ENCODE measurements at regions not wholly inside any gene's neighbourhood (a gene's known extent, or its start where the extent isn't known, plus 50 kb on each side); places are given as distances from the start of the nearest gene placed in this dataset.
"Not testable (repeated sequence)": the region's sequence is repeated elsewhere in the genome, so short reads cannot be mapped to it uniquely, and the experiment has no call there.

DNA sequence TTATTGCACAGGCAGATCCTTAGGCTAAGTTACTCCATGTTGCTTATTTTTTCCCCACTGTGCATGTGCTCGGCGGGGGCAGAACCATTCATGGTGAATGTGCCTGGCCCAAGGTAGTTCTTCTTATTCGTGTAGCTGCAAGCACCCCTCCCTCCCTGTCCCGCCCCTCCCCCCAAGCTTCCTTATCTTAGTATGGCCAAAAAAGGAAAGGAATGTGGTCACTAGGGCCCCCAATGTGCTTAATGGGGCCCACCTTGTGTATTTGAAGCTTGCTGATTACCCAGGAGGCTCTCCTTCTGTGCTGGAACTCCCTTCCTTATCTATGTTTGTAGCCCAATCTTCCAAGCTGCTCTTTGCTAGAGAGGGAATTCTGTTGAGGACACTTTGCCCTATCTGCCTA is 1259.7 kb upstream of the RAG2 start:
- no peak overlapping the region for H3K4me3 ChIP-seq (ENCODE audit: control insufficient read depth in 1 of 2, extremely low read depth in 1 of 2, low read length in 1 of 2)
- no peaks in the 10 kb centered on the region for H3K9me3 ChIP-seq
- ChIA-PET CTCF (no interaction called here), POLR2A (no interaction called here)
- no peak overlapping the region for H3K27ac ChIP-seq (ENCODE audit: low read length)
- H3K4me1 ChIP-seq (ENCODE audit: control insufficient read depth in 1 of 2, extremely low read depth in 1 of 2, insufficient read depth in 2 of 2, low read length in 2 of 2), result no peaks in the 10 kb centered on the region
- H3K27me3 Mint-ChIP-seq, result no peaks in the 10 kb centered on the region
- no peak overlapping the region for H3K4me3 Mint-ChIP-seq
- H3K9me3 Mint-ChIP-seq, result peaks cover 5 to 21% (median 8%) of the 10 kb centered on the region in 3 donors
- H3K27me3 ChIP-seq (replicated peaks in 1 of 2; ENCODE audit: control insufficient read depth in 2 of 2, extremely low read depth in 1 of 2, insufficient read depth in 2 of 2, low read length in 1 of 2), result no peaks in the 10 kb centered on the region
- no peak overlapping the region for H3K27ac Mint-ChIP-seq
- 90% methylated on average over 2 of the region's 4 CpGs for WGBS (ENCODE audit: insufficient coverage)
- no peaks in the 10 kb centered on the region for H3K36me3 Mint-ChIP-seq
- H3K36me3 ChIP-seq (ENCODE audit: control insufficient read depth in 2 of 2, extremely low read depth in 1 of 2, insufficient read depth in 1 of 2, low read length in 1 of 2), result no peaks in the 10 kb centered on the region
- H3K4me1 Mint-ChIP-seq, result no peaks in the 10 kb centered on the region
- DNase-seq (no peak), ATAC-seq (replicated peaks in 1 of 4) (no peak)

DNA sequence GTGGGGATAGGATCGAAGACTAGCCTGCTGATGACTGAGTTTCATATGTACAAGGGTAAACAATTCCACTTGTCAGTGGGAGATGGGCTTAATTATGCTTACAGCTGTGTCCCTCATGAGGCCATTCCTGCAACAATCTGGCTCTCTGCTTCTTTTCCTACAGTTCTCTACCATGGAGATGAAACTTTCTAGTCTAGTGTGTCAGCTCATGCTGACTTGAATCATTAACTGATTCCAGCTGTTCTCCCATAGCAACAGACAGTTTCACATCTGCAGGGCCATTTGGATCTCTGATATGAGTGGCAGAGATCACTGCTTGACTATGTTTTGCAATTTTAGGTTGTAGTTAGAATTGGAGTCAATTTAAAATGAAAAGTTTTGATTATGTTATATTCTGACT is 1251.7 kb upstream of the RAG2 start:
- Histone ChIP-seq H3K9me3 (no peaks in the 10 kb centered on the region), H3K4me3 (ENCODE audit: control insufficient read depth in 1 of 2, extremely low read depth in 1 of 2, low read length in 1 of 2) (no peak overlapping the region), H3K36me3 (ENCODE audit: control insufficient read depth in 2 of 2, extremely low read depth in 1 of 2, insufficient read depth in 1 of 2, low read length in 1 of 2) (no peaks in the 10 kb centered on the region), H3K27me3 (replicated peaks in 1 of 2; ENCODE audit: control insufficient read depth in 2 of 2, extremely low read depth in 1 of 2, insufficient read depth in 2 of 2, low read length in 1 of 2) (no peaks in the 10 kb centered on the region), H3K4me1 (ENCODE audit: control insufficient read depth in 1 of 2, extremely low read depth in 1 of 2, insufficient read depth in 2 of 2, low read length in 2 of 2) (no peaks in the 10 kb centered on the region), H3K27ac (ENCODE audit: low read length) (no peak overlapping the region)
- POLR2A ChIA-PET, result no interaction called here
- no peaks in the 10 kb centered on the region for H3K4me1 Mint-ChIP-seq
- peaks cover 6 to 37% (median 20%) of the 10 kb centered on the region in 3 donors for H3K9me3 Mint-ChIP-seq
- no peak for ATAC-seq (replicated peaks in 1 of 4)
- DNase-seq, result no peak
- H3K27me3 Mint-ChIP-seq, result no peaks in the 10 kb centered on the region
- no peak overlapping the region for H3K4me3 Mint-ChIP-seq
- H3K27ac Mint-ChIP-seq, result no peak overlapping the region
- WGBS (ENCODE audit: insufficient coverage), result no CpG with 5 or more reads among the region's 1 CpG
- no peaks in the 10 kb centered on the region for H3K36me3 Mint-ChIP-seq
- CTCF ChIA-PET, result no interaction called here

DNA sequence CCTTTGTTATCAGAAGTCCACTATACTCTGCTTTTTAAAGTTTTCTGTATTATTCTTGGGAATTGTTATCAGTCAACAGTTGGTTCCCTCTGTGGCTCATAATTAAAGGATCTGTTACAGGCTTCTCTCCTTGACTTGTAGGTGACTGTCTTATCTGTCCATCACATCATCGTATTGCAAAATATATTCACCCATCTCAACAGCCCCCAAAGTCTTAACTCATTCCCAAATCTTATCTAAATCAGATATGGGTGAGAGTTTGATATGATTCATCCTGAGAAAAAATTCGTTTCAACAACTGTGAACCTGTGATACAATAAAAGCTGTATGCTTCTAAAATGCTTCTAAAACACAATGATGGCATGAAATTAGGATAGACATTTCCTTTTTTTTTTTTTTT is 1245.6 kb upstream of the RAG2 start:
- H3K36me3 Mint-ChIP-seq, result no peaks in the 10 kb centered on the region
- ATAC-seq (replicated peaks in 1 of 4) (no peak), DNase-seq (no peak)
- ChIA-PET POLR2A (no interaction called here), CTCF (no interaction called here)
- no peak overlapping the region for H3K4me3 Mint-ChIP-seq
- H3K27ac Mint-ChIP-seq, result no peak overlapping the region
- H3K27ac ChIP-seq (ENCODE audit: low read length), result no peak overlapping the region
- H3K4me1 Mint-ChIP-seq, result no peaks in the 10 kb centered on the region
- no CpG with 5 or more reads among the region's 2 CpGs for WGBS (ENCODE audit: insufficient coverage)
- no peaks in the 10 kb centered on the region for H3K36me3 ChIP-seq (ENCODE audit: control insufficient read depth in 2 of 2, extremely low read depth in 1 of 2, insufficient read depth in 1 of 2, low read length in 1 of 2)
- H3K27me3 ChIP-seq (replicated peaks in 1 of 2; ENCODE audit: control insufficient read depth in 2 of 2, extremely low read depth in 1 of 2, insufficient read depth in 2 of 2, low read length in 1 of 2), result no peaks in the 10 kb centered on the region
- no peaks in the 10 kb centered on the region for H3K9me3 ChIP-seq
- no peaks in the 10 kb centered on the region for H3K4me1 ChIP-seq (ENCODE audit: control insufficient read depth in 1 of 2, extremely low read depth in 1 of 2, insufficient read depth in 2 of 2, low read length in 2 of 2)
- no peaks in the 10 kb centered on the region for H3K27me3 Mint-ChIP-seq
- H3K9me3 Mint-ChIP-seq, result peaks cover 6 to 24% (median 14%) of the 10 kb centered on the region in 3 donors
- H3K4me3 ChIP-seq (ENCODE audit: control insufficient read depth in 1 of 2, extremely low read depth in 1 of 2, low read length in 1 of 2), result no peak overlapping the region

DNA sequence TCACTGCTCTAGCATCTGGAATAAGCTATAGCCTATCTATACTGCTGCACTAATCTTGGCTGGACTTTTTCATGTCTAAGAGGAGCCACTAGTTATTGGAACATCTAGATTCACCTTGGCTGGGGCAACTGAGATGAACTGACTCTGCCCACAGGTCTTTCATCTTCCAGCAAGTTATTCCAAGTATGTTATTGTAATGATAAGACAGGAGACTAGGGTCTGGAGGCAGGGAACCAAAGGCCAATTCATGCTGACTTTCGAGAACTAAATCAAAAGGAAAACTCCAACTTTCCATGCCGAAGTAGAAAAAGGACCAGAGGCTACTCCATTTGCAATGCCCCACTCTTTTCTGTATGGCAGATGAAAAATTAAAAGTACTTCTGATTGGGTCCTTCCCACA is 1243.0 kb upstream of the RAG2 start:
- POLR2A ChIA-PET, result no interaction called here
- H3K4me1 ChIP-seq (ENCODE audit: control insufficient read depth in 1 of 2, extremely low read depth in 1 of 2, insufficient read depth in 2 of 2, low read length in 2 of 2), result no peaks in the 10 kb centered on the region
- H3K9me3 ChIP-seq, result no peaks in the 10 kb centered on the region
- no CpG with 5 or more reads among the region's 2 CpGs for WGBS (ENCODE audit: insufficient coverage)
- CTCF ChIA-PET, result no interaction called here
- Mint-ChIP-seq H3K4me1 (no peaks in the 10 kb centered on the region), H3K27ac (no peak overlapping the region), H3K27me3 (no peaks in the 10 kb centered on the region), H3K36me3 (no peaks in the 10 kb centered on the region), H3K4me3 (no peak overlapping the region), H3K9me3 (peaks cover 6 to 24% (median 6%) of the 10 kb centered on the region in 3 donors)
- no peak overlapping the region for H3K4me3 ChIP-seq (ENCODE audit: control insufficient read depth in 1 of 2, extremely low read depth in 1 of 2, low read length in 1 of 2)
- H3K27ac ChIP-seq (ENCODE audit: low read length), result no peak overlapping the region
- DNase-seq (no peak), ATAC-seq (replicated peaks in 1 of 4) (no peak)
- H3K36me3 ChIP-seq (ENCODE audit: control insufficient read depth in 2 of 2, extremely low read depth in 1 of 2, insufficient read depth in 1 of 2, low read length in 1 of 2), result no peaks in the 10 kb centered on the region
- no peaks in the 10 kb centered on the region for H3K27me3 ChIP-seq (replicated peaks in 1 of 2; ENCODE audit: control insufficient read depth in 2 of 2, extremely low read depth in 1 of 2, insufficient read depth in 2 of 2, low read length in 1 of 2)

GRCh38 chr11:37840345-37840744 is 1242.3 kb upstream of the RAG2 start:
- ATAC-seq (replicated peaks in 1 of 4); H3K27ac Mint-ChIP-seq; H3K36me3 ChIP-seq (ENCODE audit: control insufficient read depth in 2 of 2, extremely low read depth in 1 of 2, insufficient read depth in 1 of 2, low read length in 1 of 2); H3K27me3 Mint-ChIP-seq; H3K9me3 ChIP-seq; H3K4me3 Mint-ChIP-seq; H3K4me1 Mint-ChIP-seq; CTCF ChIA-PET; H3K4me3 ChIP-seq (ENCODE audit: control insufficient read depth in 1 of 2, extremely low read depth in 1 of 2, low read length in 1 of 2); H3K4me1 ChIP-seq (ENCODE audit: control insufficient read depth in 1 of 2, extremely low read depth in 1 of 2, insufficient read depth in 2 of 2, low read length in 2 of 2); H3K27ac ChIP-seq (ENCODE audit: low read length); H3K36me3 Mint-ChIP-seq; H3K27me3 ChIP-seq (replicated peaks in 1 of 2; ENCODE audit: control insufficient read depth in 2 of 2, extremely low read depth in 1 of 2, insufficient read depth in 2 of 2, low read length in 1 of 2); POLR2A ChIA-PET; DNase-seq: not testable (repeated sequence)
- WGBS (ENCODE audit: insufficient coverage), result no CpG with 5 or more reads among the region's 2 CpGs
- H3K9me3 Mint-ChIP-seq, result peaks cover 5 to 23% (median 5%) of the 10 kb centered on the region in 3 donors

DNA sequence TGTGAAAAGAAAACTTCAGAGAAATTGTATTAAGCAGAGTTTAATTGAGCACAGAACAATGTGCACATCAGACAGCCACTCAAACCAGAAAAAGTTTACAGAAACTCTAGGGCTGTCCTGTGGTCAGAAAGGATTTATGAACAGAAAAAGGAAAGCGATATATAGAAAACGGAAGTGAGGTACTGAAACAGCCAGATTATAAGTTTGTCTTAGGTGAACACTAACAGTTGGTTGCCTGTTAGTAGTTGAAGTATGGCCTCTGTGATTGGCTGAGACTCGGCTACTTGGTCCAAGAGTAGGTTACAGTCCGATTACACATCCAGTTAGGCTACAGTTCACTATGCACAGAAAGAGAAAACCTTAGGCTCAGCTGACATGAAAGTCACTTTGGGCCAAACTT is 1232.5 kb upstream of the RAG2 start:
- Histone ChIP-seq H3K4me3 (ENCODE audit: control insufficient read depth in 1 of 2, extremely low read depth in 1 of 2, low read length in 1 of 2) (no peak overlapping the region), H3K27me3 (replicated peaks in 1 of 2; ENCODE audit: control insufficient read depth in 2 of 2, extremely low read depth in 1 of 2, insufficient read depth in 2 of 2, low read length in 1 of 2) (no peaks in the 10 kb centered on the region), H3K4me1 (ENCODE audit: control insufficient read depth in 1 of 2, extremely low read depth in 1 of 2, insufficient read depth in 2 of 2, low read length in 2 of 2) (no peaks in the 10 kb centered on the region), H3K9me3 (no peaks in the 10 kb centered on the region), H3K36me3 (ENCODE audit: control insufficient read depth in 2 of 2, extremely low read depth in 1 of 2, insufficient read depth in 1 of 2, low read length in 1 of 2) (no peaks in the 10 kb centered on the region), H3K27ac (ENCODE audit: low read length) (no peak overlapping the region)
- 45% methylated on average over 2 of the region's 4 CpGs for WGBS (ENCODE audit: insufficient coverage)
- Mint-ChIP-seq H3K9me3 (peaks cover 0 to 12% (median 3%) of the 10 kb centered on the region in 3 donors), H3K4me3 (no peak overlapping the region), H3K4me1 (no peaks in the 10 kb centered on the region), H3K36me3 (no peaks in the 10 kb centered on the region), H3K27ac (no peak overlapping the region), H3K27me3 (no peaks in the 10 kb centered on the region)
- DNase-seq, result no peak
- no peak for ATAC-seq (replicated peaks in 1 of 4)
- CTCF ChIA-PET, result no interaction called here
- POLR2A ChIA-PET, result no interaction called here

DNA sequence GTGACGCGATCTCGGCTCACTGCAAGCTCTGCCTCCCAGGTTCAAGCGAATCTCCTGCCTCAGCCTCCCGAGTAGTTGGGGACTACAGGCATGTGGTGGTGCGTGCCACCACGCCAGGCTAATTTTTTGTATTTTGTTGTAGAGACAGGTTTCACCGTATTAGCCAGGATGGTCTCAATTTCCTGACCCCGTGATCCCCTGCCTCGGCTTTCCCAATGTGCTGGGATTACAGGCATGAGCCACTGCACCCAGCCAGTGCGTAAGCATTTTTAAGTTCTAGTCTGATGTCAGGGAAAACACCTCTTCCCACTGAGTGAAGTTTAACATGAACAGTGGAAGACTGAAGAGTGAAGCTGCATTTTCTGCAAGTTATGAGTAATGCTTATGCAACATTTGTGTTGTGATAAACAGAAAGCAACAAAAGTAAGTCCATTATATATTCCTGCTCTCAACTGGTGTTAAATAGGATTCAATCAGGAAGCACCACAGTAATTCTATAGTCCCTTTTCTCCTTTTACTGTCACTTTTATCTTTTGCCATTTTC is 1219.8 kb upstream of the RAG2 start:
- ATAC-seq (replicated peaks in 1 of 4) (no peak), DNase-seq (no peak)
- Histone ChIP-seq H3K4me3 (ENCODE audit: control insufficient read depth in 1 of 2, extremely low read depth in 1 of 2, low read length in 1 of 2) (no peak overlapping the region), H3K4me1 (ENCODE audit: control insufficient read depth in 1 of 2, extremely low read depth in 1 of 2, insufficient read depth in 2 of 2, low read length in 2 of 2) (no peaks in the 10 kb centered on the region), H3K9me3 (no peaks in the 10 kb centered on the region), H3K36me3 (ENCODE audit: control insufficient read depth in 2 of 2, extremely low read depth in 1 of 2, insufficient read depth in 1 of 2, low read length in 1 of 2) (no peaks in the 10 kb centered on the region), H3K27me3 (replicated peaks in 1 of 2; ENCODE audit: control insufficient read depth in 2 of 2, extremely low read depth in 1 of 2, insufficient read depth in 2 of 2, low read length in 1 of 2) (no peaks in the 10 kb centered on the region), H3K27ac (ENCODE audit: low read length) (no peak overlapping the region)
- WGBS (ENCODE audit: insufficient coverage), result 85% methylated on average over 5 of the region's 11 CpGs
- Mint-ChIP-seq H3K9me3 (peaks cover 8 to 20% (median 11%) of the 10 kb centered on the region in 3 donors), H3K36me3 (no peaks in the 10 kb centered on the region), H3K4me1 (no peaks in the 10 kb centered on the region), H3K27me3 (no peaks in the 10 kb centered on the region), H3K4me3 (no peak overlapping the region), H3K27ac (no peak overlapping the region)
- ChIA-PET CTCF (no interaction called here), POLR2A (no interaction called here)

Measured in T-cell (primary cell).